ENCODE measurements at regions not wholly inside any gene's neighbourhood (a gene's known extent, or its start where the extent isn't known, plus 50 kb on each side); places are given as distances from the start of the nearest gene placed in this dataset.

DNA sequence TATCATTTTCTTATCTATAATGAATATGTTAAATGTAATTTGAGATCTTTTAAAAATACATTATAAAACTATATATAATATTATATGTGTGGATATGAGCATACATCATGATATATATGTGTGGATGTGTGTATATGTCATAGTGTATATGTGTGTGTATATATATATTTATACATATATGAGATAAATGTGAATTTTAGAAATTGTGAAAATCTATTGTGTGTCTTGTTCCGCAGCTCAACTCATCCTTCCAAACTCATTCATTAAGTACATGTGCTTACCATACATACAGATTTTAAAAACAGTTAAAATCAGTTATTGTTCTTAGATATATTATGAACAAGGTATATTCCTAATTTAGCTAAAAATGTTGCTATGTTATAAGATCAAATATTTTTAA is 435.2 kb upstream of the MIR17HG start:
- TF ChIP-seq, protein P1, sequence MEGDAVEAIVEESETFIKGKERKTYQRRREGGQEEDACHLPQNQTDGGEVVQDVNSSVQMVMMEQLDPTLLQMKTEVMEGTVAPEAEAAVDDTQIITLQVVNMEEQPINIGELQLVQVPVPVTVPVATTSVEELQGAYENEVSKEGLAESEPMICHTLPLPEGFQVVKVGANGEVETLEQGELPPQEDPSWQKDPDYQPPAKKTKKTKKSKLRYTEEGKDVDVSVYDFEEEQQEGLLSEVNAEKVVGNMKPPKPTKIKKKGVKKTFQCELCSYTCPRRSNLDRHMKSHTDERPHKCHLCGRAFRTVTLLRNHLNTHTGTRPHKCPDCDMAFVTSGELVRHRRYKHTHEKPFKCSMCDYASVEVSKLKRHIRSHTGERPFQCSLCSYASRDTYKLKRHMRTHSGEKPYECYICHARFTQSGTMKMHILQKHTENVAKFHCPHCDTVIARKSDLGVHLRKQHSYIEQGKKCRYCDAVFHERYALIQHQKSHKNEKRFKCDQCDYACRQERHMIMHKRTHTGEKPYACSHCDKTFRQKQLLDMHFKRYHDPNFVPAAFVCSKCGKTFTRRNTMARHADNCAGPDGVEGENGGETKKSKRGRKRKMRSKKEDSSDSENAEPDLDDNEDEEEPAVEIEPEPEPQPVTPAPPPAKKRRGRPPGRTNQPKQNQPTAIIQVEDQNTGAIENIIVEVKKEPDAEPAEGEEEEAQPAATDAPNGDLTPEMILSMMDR (IDR thresholded peaks at IDR 0.05), result no peak
- no peak for TF ChIP-seq TEAD1 (CRISPR knock-in tag; IDR thresholded peaks at IDR 0.05)
- TF ChIP-seq SP1 (CRISPR knock-in tag; conservative IDR thresholded peaks at IDR 0.05), result no peak
- no peak for TF ChIP-seq CREB1 (CRISPR knock-in tag; IDR thresholded peaks at IDR 0.05)
- no peak for TF ChIP-seq JUN (CRISPR knock-in tag; IDR thresholded peaks at IDR 0.05)
- TF ChIP-seq NR1H2 (CRISPR knock-in tag; IDR thresholded peaks at IDR 0.05), result no peak
- TF ChIP-seq CBFB (CRISPR knock-in tag; IDR thresholded peaks at IDR 0.05; ENCODE audit: low read depth), result no peak
- TF ChIP-seq NFYB (CRISPR knock-in tag; conservative IDR thresholded peaks at IDR 0.05; ENCODE audit: low read depth), result no peak
